GM13977 (cell line): ENCODE measurements at regions not wholly inside any gene's neighbourhood (a gene's known extent, or its start where the extent isn't known, plus 50 kb on each side); places are given as distances from the start of the nearest gene placed in this dataset.

ENCODE experiments used
- DNase-seq: peaks from one replicate; pipeline ENCODE4 v3.0.0; 2012; ENCODE audit warnings: low spot score
- CTCF ChIP-seq: IDR thresholded peaks from 2 replicates; pipeline ENCODE4 v1.5.1; 2012; ENCODE audit warnings: mild to moderate bottlenecking, control low read depth; ENCODE audit not compliant: insufficient read depth; ENCODE audit errors: extremely low read depth, missing control alignments
- in situ Hi-C: fragments of 300-500 bp; cut with MboI; formaldehyde crosslinking; loops from one replicate; pipeline ENCODE4 v1.12.0; 2022; ENCODE audit warnings: low sequenced_read_pairs, low pct_unique_long_range_greater_than_20kb, mixed read lengths, inconsistent platforms; ENCODE audit not compliant: unreplicated experiment

GRCh38 chr17:72219137-72219823, 98.5 kb downstream of the SOX9 start:
- no peak for TF ChIP-seq CTCF
- no peak for DNase-seq
- in situ Hi-C loops, result no loop called here

- TF ChIP-seq CTCF, result no peak
- no peak for DNase-seq
- in situ Hi-C loops, result no loop called here
These were observed 99.1 kb downstream of the SOX9 start for GRCh38 chr17:72219824-72220493.

- no peak for TF ChIP-seq CTCF
- in situ Hi-C loops, result no loop called here
- DNase-seq, result no peak
These were observed 102.0 kb downstream of the SOX9 start for GRCh38 chr17:72222661-72223380.

GRCh38 chr17:72223866-72224291, 103.1 kb downstream of the SOX9 start:
- in situ Hi-C loops, result no loop called here
- DNase-seq, result no peak
- no peak for TF ChIP-seq CTCF

GRCh38 chr17:72226322-72226721, 105.5 kb downstream of the SOX9 start:
- in situ Hi-C loops, result no loop called here
- no peak for TF ChIP-seq CTCF
- no peak for DNase-seq

- DNase-seq, result no peak
- TF ChIP-seq CTCF, result no peak
- in situ Hi-C loops, result no loop called here
These were observed 113.2 kb downstream of the SOX9 start for GRCh38 chr17:72233986-72234385.
